A549 (cell line): ENCODE measurements at regions not wholly inside any gene's neighbourhood (a gene's known extent, or its start where the extent isn't known, plus 50 kb on each side); places are given as distances from the start of the nearest gene placed in this dataset.
A peak's percentile ranks its signal among the peaks of the same experiment; 100 is the strongest.

Experiments used
- ATAC-seq, 2 experiments: fragments of 200-7000 bp in 1 of 2; fragments of >200 bp in 1 of 2; cut with Nextera tagmentation in 1 of 2; cut with Tn5 transposase in 1 of 2; 3 replicates each; pipeline versions ENCODE4 v1.8.0 to v1.9.1; 2018 to 2020; ENCODE audit warnings: mild to moderate bottlenecking in 1 of 2, moderate library complexity in 1 of 2
- CTCF ChIA-PET: fragments of 300-600 bp; sonication (Branson Sonifier 250); formaldehyde crosslinking; extraction: SDS; loops from one replicate; lab custom pipeline; 2021; ENCODE audit warnings: antibody characterized with exemption, inconsistent platforms; lab: Yijun Ruan, JAX
- POLR2A ChIA-PET: fragments of 350-600 bp; formaldehyde crosslinking; extraction: SDS; loops from one replicate; lab custom pipeline; 2021; ENCODE audit warnings: antibody characterized with exemption, inconsistent platforms; lab: Yijun Ruan, JAX
- DNase-seq, 2 experiments: peaks; one replicate each; pipeline versions ENCODE4 v3.0.0 to v3.0.0-alpha.2; 2011 to 2016; ENCODE audit warnings: low read depth in 1 of 2, low spot score in 1 of 2
- FAIRE-seq: peaks from 2 replicates; lab custom pipeline; 2011; peaks lifted over from hg19 to GRCh38; lab: Jason Lieb, UNC
- H3K27ac ChIP-seq, 2 experiments: fragments of >200 bp; sonication (Bioruptor Twin); formaldehyde crosslinking; 3 replicates each; pipeline ENCODE4 v1.5.1; 2016 to 2017
- H3K4me1 ChIP-seq: fragments of >200 bp; sonication (Bioruptor Twin); formaldehyde crosslinking; 3 replicates; pipeline ENCODE4 v1.6.1; 2016
- H3K4me2 ChIP-seq: fragments of >200 bp; sonication (Bioruptor Twin); formaldehyde crosslinking; 3 replicates; pipeline ENCODE4 v1.6.1; 2016
- H3K4me3 ChIP-seq: fragments of >200 bp; sonication (Bioruptor Twin); formaldehyde crosslinking; 3 replicates; pipeline ENCODE4 v1.5.1; 2016
- H3K9me3 ChIP-seq: fragments of >200 bp; sonication (Bioruptor Twin); formaldehyde crosslinking; 3 replicates; pipeline ENCODE4 v1.6.1; 2016
- BHLHE40 ChIP-seq: IDR thresholded peaks from 2 replicates; pipeline ENCODE4 v1.6.1; 2012; ENCODE audit warnings: low read depth, low read length, inconsistent platforms
- CBX2 ChIP-seq: fragments of 200-600 bp; sonication (generic); IDR thresholded peaks from 2 replicates; pipeline ENCODE4 v1.6.1; 2016; ENCODE audit warnings: low read depth, mild to moderate bottlenecking, borderline replicate concordance
- ESRRA ChIP-seq: fragments of 150-350 bp; IDR thresholded peaks from 2 replicates; pipeline ENCODE4 v1.6.1; 2014; ENCODE audit warnings: mild to moderate bottlenecking, low read length, borderline replicate concordance
- GATA3 ChIP-seq: IDR thresholded peaks from 2 replicates; pipeline ENCODE4 v1.6.1; 2012; ENCODE audit warnings: borderline replicate concordance
- HEYL ChIP-seq: fragments of 250-450 bp; sonication (Bioruptor Pico); IDR thresholded peaks from 2 replicates; pipeline ENCODE4 v1.8.0; 2021; ENCODE audit warnings: mild to moderate bottlenecking, moderate library complexity
- HOXA7 ChIP-seq: fragments of 250-450 bp; sonication (Bioruptor Pico); IDR thresholded peaks from 2 replicates; pipeline ENCODE4 v1.5.0; 2020; ENCODE audit warnings: mild to moderate bottlenecking, moderate library complexity
- JUNB ChIP-seq: fragments of >200 bp; sonication (Bioruptor Twin); formaldehyde crosslinking; IDR thresholded peaks from 2 replicates; pipeline ENCODE4 v1.6.1; 2016
- KDM1A ChIP-seq: fragments of 200-600 bp; sonication (generic); IDR thresholded peaks from 2 replicates; pipeline ENCODE4 v1.6.1; 2016; ENCODE audit warnings: low read depth, mild to moderate bottlenecking
- MAFK ChIP-seq: fragments of 450-650 bp; IDR thresholded peaks from 2 replicates; pipeline ENCODE4 v1.6.1; 2014; ENCODE audit not compliant: partially characterized antibody
- MYC ChIP-seq: IDR thresholded peaks from 2 replicates; pipeline ENCODE4 v1.6.1; 2012; ENCODE audit warnings: mild to moderate bottlenecking, inconsistent platforms, low read length, improper control_type of control experiment, borderline replicate concordance
- NFE2L2 ChIP-seq: fragments of 150-350 bp; conservative IDR thresholded peaks from 2 replicates; pipeline ENCODE4 v1.6.1; 2014; ENCODE audit warnings: low read length
- POLR2AphosphoS2 ChIP-seq: conservative IDR thresholded peaks from 2 replicates; pipeline ENCODE4 v1.6.1; 2012; ENCODE audit warnings: low read length, improper control_type of control experiment, inconsistent platforms
- RNF2 ChIP-seq: fragments of 200-600 bp; sonication (generic); IDR thresholded peaks from 2 replicates; pipeline ENCODE4 v1.6.1; 2016; ENCODE audit warnings: low read depth, mild to moderate bottlenecking, antibody characterized with exemption, moderate library complexity, borderline replicate concordance
- SREBF2 ChIP-seq: fragments of 450-650 bp; IDR thresholded peaks from 2 replicates; pipeline ENCODE4 v1.6.1; 2014; ENCODE audit warnings: mild to moderate bottlenecking, moderate library complexity
- WGBS: methylation state at CpG from one replicate; pipeline ENCODE4 v1.1.6; 2017; ENCODE audit errors: missing lambda C conversion rate; 5-methylcytosine and 5-hydroxymethylcytosine counted together
- TF ChIP-seq, protein P1 (sequence below): fragments of >200 bp; sonication (Bioruptor Twin); formaldehyde crosslinking; IDR thresholded peaks from 3 replicates; pipeline ENCODE4 v1.5.1; 2016
- TF ChIP-seq, protein P2 (sequence below): IDR thresholded peaks from 2 replicates; pipeline ENCODE4 v1.6.1; 2012; ENCODE audit warnings: low read depth, borderline replicate concordance
- TF ChIP-seq, protein P3 (sequence below): fragments of 250-450 bp; sonication (Bioruptor Pico); IDR thresholded peaks from 2 replicates; pipeline ENCODE4 v1.5.0; 2021; ENCODE audit warnings: mild to moderate bottlenecking, moderate library complexity, borderline replicate concordance
- TF ChIP-seq, protein P4 (sequence below): fragments of >200 bp; sonication (Bioruptor Twin); formaldehyde crosslinking; IDR thresholded peaks from 3 replicates; pipeline ENCODE4 v1.6.1; 2016

DNA sequence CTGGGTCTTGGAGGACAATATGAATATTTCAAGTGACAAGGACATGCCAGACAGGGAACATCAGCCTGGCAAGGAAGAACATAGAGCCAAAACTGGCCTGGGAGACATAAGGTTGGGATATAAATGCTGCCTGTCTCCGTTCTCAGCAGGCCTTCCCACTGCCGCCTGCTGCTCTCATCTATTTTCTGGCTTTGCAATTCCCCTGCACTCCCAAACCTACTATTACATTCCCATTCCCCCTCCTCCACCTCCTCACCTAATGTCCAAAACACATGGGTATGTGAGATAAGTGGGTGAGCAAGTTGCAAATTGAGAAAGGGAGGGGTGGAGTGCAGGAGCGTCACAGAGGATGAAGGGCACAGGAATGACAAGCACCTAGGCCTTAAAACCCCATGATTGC lies 244.3 kb upstream of the CDH8 start:
- H3K9me3 ChIP-seq, result no peaks in the 10 kb centered on the region
- no peak for TF ChIP-seq JUNB
- TF ChIP-seq, protein P1, sequence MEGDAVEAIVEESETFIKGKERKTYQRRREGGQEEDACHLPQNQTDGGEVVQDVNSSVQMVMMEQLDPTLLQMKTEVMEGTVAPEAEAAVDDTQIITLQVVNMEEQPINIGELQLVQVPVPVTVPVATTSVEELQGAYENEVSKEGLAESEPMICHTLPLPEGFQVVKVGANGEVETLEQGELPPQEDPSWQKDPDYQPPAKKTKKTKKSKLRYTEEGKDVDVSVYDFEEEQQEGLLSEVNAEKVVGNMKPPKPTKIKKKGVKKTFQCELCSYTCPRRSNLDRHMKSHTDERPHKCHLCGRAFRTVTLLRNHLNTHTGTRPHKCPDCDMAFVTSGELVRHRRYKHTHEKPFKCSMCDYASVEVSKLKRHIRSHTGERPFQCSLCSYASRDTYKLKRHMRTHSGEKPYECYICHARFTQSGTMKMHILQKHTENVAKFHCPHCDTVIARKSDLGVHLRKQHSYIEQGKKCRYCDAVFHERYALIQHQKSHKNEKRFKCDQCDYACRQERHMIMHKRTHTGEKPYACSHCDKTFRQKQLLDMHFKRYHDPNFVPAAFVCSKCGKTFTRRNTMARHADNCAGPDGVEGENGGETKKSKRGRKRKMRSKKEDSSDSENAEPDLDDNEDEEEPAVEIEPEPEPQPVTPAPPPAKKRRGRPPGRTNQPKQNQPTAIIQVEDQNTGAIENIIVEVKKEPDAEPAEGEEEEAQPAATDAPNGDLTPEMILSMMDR, result no peak
- TF ChIP-seq NFE2L2, result no peak
- no peak for TF ChIP-seq MYC
- no peak for TF ChIP-seq ESRRA
- POLR2A ChIA-PET, result no interaction called here
- no peak overlapping the region for H3K27ac ChIP-seq
- no peak for ATAC-seq
- no peaks in the 10 kb centered on the region for H3K4me1 ChIP-seq
- no peak overlapping the region for H3K4me3 ChIP-seq
- WGBS, result 40% methylated on average over 3 of the region's 3 CpGs
- no peak for DNase-seq
- FAIRE-seq, result no peak
- no peak overlapping the region for H3K4me2 ChIP-seq
- CTCF ChIA-PET, result no interaction called here

DNA sequence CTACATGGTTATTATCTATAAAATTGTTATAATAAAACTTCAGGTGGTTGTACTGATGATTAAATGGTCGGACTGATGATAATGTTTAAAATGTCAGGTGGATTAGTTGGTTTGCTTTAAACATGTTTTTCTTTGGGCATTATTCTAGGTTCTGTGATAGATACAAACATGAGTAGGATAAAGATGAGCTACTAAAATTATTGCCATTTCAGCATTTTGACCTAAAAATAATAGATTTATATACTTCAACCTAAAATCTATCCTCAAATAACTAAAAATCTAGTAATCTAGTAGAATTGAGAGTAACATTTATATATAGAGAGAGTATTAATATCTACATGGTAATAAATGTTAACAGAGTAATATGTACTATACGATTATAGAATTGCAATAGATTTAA lies 241.7 kb upstream of the CDH8 start:
- ChIA-PET POLR2A (no interaction called here), CTCF (no interaction called here)
- H3K4me3 ChIP-seq, result no peak overlapping the region
- H3K27ac ChIP-seq, result no peak overlapping the region
- WGBS, result 5% methylated on average over 2 of the region's 2 CpGs
- peak; percentile 51 for TF ChIP-seq MAFK
- no peak for TF ChIP-seq RNF2
- no peak for ATAC-seq
- no peak for FAIRE-seq
- no peaks in the 10 kb centered on the region for H3K9me3 ChIP-seq
- no peaks in the 10 kb centered on the region for H3K4me1 ChIP-seq
- H3K4me2 ChIP-seq, result no peak overlapping the region
- no peak for DNase-seq

DNA sequence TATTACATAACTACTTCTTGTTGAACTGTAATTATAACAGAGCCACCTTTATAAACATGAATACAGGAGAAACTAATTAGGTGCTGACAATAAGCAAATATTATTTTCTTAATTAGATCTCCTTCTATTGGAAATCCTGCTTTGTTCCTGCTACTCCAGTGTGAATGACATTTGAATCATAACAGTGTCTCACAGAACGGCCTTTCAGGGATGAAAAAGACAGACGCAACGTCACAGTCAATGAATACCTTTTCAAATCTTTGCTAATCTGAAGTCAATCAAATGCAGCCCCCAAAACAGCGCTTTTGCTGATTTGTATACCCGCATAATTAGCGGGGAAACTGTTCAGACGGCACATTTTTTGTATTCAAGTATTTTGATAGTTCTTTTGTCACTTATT lies 240.4 kb upstream of the CDH8 start:
- ATAC-seq (no peak), DNase-seq (no peak), FAIRE-seq (no peak)
- no peaks in the 10 kb centered on the region for H3K4me1 ChIP-seq
- 3% methylated on average over 7 of the region's 7 CpGs for WGBS
- TF ChIP-seq HEYL (no peak), POLR2AphosphoS2 (no peak), SREBF2 (no peak), ESRRA (no peak), BHLHE40 (no peak), CBX2 (no peak)
- TF ChIP-seq, protein P2, sequence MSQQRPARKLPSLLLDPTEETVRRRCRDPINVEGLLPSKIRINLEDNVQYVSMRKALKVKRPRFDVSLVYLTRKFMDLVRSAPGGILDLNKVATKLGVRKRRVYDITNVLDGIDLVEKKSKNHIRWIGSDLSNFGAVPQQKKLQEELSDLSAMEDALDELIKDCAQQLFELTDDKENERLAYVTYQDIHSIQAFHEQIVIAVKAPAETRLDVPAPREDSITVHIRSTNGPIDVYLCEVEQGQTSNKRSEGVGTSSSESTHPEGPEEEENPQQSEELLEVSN, result no peak
- TF ChIP-seq, protein P3, sequence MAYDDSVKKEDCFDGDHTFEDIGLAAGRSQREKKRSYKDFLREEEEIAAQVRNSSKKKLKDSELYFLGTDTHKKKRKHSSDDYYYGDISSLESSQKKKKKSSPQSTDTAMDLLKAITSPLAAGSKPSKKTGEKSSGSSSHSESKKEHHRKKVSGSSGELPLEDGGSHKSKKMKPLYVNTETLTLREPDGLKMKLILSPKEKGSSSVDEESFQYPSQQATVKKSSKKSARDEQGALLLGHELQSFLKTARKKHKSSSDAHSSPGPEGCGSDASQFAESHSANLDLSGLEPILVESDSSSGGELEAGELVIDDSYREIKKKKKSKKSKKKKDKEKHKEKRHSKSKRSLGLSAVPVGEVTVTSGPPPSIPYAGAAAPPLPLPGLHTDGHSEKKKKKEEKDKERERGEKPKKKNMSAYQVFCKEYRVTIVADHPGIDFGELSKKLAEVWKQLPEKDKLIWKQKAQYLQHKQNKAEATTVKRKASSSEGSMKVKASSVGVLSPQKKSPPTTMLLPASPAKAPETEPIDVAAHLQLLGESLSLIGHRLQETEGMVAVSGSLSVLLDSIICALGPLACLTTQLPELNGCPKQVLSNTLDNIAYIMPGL (CRISPR knock-in tag), result no peak
- TF ChIP-seq, protein P4, sequence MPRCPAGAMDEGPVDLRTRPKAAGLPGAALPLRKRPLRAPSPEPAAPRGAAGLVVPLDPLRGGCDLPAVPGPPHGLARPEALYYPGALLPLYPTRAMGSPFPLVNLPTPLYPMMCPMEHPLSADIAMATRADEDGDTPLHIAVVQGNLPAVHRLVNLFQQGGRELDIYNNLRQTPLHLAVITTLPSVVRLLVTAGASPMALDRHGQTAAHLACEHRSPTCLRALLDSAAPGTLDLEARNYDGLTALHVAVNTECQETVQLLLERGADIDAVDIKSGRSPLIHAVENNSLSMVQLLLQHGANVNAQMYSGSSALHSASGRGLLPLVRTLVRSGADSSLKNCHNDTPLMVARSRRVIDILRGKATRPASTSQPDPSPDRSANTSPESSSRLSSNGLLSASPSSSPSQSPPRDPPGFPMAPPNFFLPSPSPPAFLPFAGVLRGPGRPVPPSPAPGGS, result no peak
- CTCF ChIA-PET, result no interaction called here
- POLR2A ChIA-PET, result no interaction called here
- H3K9me3 ChIP-seq, result no peaks in the 10 kb centered on the region
- H3K4me3 ChIP-seq, result no peak overlapping the region
- H3K4me2 ChIP-seq, result no peak overlapping the region
- no peak overlapping the region for H3K27ac ChIP-seq

DNA sequence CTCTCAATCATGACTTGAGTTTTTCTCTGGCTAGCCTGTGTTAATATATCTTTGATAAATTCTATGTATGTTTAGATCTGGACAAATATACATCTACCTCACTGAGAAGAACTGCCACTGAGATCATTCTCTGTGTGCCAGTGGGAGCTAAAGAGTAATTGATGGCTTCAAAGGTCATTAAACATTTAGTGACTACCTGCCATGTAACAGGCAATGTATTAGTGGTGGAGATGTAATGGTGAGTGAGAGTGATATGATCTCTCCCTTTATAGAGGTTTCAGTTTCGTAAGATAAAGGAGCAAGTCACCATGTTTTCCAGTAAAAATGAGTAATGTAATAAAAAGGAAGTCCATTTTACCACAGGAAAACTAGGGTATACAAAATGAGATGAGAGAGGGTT lies 235.8 kb upstream of the CDH8 start:
- H3K9me3 ChIP-seq, result no peaks in the 10 kb centered on the region
- 0% methylated on average over 1 of the region's 1 CpG for WGBS
- FAIRE-seq, result no peak
- no peak for ATAC-seq
- POLR2A ChIA-PET, result no interaction called here
- no peak overlapping the region for H3K27ac ChIP-seq
- H3K4me2 ChIP-seq, result no peak overlapping the region
- no peak overlapping the region for H3K4me3 ChIP-seq
- no peaks in the 10 kb centered on the region for H3K4me1 ChIP-seq
- CTCF ChIA-PET, result no interaction called here
- no peak for DNase-seq
- TF ChIP-seq MYC, result no peak
- no peak for TF ChIP-seq GATA3
- TF ChIP-seq KDM1A, result no peak
- no peak for TF ChIP-seq HOXA7 (CRISPR knock-in tag)
- TF ChIP-seq, protein P1, result no peak
- TF ChIP-seq, all 56 proteins: peak for 0
